IMR-90 (cell line): ENCODE measurements at regions not wholly inside any gene's neighbourhood (a gene's known extent, or its start where the extent isn't known, plus 50 kb on each side); places are given as distances from the start of the nearest gene placed in this dataset.

Source experiments
- BHLHE40 ChIP-seq: fragments of 150-350 bp; IDR thresholded peaks from 2 replicates; pipeline ENCODE4 v1.6.1; 2016; ENCODE audit warnings: mild to moderate bottlenecking, low read depth, low read length
- CEBPB ChIP-seq: IDR thresholded peaks from 2 replicates; pipeline ENCODE4 v1.6.1; 2012; ENCODE audit warnings: low read depth, low read length, improper control_type of control experiment
- FOS ChIP-seq: fragments of 150-350 bp; IDR thresholded peaks from 2 replicates; pipeline ENCODE4 v1.6.1; 2016; ENCODE audit warnings: low read depth, low read length
- MAFK ChIP-seq: IDR thresholded peaks from 2 replicates; pipeline ENCODE4 v1.6.1; 2012; ENCODE audit warnings: low read depth, low read length, improper control_type of control experiment
- MAZ ChIP-seq: IDR thresholded peaks from 2 replicates; pipeline ENCODE4 v1.6.1; 2012; ENCODE audit warnings: low read depth, mild to moderate bottlenecking, low read length, improper control_type of control experiment, moderate library complexity, borderline replicate concordance
- MXI1 ChIP-seq: IDR thresholded peaks from 2 replicates; pipeline ENCODE4 v1.6.1; 2012; ENCODE audit warnings: low read depth, mild to moderate bottlenecking, low read length, moderate library complexity, borderline replicate concordance
- POLR2A ChIP-seq: IDR thresholded peaks from 2 replicates; pipeline ENCODE4 v1.6.1; 2012; ENCODE audit warnings: mild to moderate bottlenecking, low read depth, low read length
- RAD21 ChIP-seq: IDR thresholded peaks from 2 replicates; pipeline ENCODE4 v1.6.1; 2012; ENCODE audit warnings: low read length, improper control_type of control experiment
- RFX5 ChIP-seq: IDR thresholded peaks from 2 replicates; pipeline ENCODE4 v1.8.0; 2012; ENCODE audit warnings: low read depth, mild to moderate bottlenecking, low read length, moderate library complexity
- TF ChIP-seq, protein P1 (sequence below): conservative IDR thresholded peaks from 2 replicates; pipeline ENCODE4 v1.5.1; 2012; ENCODE audit warnings: mild to moderate bottlenecking, low read depth, low read length, improper control_type of control experiment
- TF ChIP-seq, protein P2 (sequence below): fragments of 150-350 bp; IDR thresholded peaks from 2 replicates; pipeline ENCODE4 v1.6.1; 2016; ENCODE audit warnings: low read depth, mild to moderate bottlenecking, low read length, moderate library complexity, borderline replicate concordance
- TF ChIP-seq, protein P3 (sequence below): fragments of 150-350 bp; IDR thresholded peaks from 2 replicates; pipeline ENCODE4 v1.6.1; 2017; ENCODE audit warnings: mild to moderate bottlenecking, antibody characterized with exemption, low read length, low read depth

DNA sequence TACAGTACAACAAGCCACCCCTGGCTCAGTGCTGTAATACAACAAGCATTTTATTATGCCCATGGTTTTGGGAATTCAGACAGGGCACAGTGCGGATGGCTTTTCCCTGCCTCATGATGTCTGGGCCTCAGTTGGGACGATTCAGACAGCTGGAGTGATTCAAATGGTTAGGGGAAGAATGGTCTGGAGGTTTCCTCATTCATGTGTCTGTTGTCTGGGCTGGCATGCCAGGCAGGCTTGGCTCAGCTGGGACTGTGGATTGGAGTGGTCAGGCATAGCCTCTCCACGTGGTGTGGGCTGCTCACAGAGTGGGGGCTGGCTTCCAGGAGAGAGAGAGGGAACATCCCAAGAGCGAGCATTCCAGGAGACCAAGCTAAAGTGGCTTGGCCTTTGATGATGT, 164.4 kb downstream of the C11orf91 start:
- TF ChIP-seq, protein P1, sequence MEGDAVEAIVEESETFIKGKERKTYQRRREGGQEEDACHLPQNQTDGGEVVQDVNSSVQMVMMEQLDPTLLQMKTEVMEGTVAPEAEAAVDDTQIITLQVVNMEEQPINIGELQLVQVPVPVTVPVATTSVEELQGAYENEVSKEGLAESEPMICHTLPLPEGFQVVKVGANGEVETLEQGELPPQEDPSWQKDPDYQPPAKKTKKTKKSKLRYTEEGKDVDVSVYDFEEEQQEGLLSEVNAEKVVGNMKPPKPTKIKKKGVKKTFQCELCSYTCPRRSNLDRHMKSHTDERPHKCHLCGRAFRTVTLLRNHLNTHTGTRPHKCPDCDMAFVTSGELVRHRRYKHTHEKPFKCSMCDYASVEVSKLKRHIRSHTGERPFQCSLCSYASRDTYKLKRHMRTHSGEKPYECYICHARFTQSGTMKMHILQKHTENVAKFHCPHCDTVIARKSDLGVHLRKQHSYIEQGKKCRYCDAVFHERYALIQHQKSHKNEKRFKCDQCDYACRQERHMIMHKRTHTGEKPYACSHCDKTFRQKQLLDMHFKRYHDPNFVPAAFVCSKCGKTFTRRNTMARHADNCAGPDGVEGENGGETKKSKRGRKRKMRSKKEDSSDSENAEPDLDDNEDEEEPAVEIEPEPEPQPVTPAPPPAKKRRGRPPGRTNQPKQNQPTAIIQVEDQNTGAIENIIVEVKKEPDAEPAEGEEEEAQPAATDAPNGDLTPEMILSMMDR, result no peak
- TF ChIP-seq CEBPB (no peak), BHLHE40 (no peak), POLR2A (no peak), MXI1 (no peak), RAD21 (no peak), MAFK (no peak), RFX5 (no peak), FOS (no peak), MAZ (no peak)
- TF ChIP-seq, protein P2, sequence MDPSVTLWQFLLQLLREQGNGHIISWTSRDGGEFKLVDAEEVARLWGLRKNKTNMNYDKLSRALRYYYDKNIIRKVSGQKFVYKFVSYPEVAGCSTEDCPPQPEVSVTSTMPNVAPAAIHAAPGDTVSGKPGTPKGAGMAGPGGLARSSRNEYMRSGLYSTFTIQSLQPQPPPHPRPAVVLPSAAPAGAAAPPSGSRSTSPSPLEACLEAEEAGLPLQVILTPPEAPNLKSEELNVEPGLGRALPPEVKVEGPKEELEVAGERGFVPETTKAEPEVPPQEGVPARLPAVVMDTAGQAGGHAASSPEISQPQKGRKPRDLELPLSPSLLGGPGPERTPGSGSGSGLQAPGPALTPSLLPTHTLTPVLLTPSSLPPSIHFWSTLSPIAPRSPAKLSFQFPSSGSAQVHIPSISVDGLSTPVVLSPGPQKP, result no peak
- TF ChIP-seq, protein P3, sequence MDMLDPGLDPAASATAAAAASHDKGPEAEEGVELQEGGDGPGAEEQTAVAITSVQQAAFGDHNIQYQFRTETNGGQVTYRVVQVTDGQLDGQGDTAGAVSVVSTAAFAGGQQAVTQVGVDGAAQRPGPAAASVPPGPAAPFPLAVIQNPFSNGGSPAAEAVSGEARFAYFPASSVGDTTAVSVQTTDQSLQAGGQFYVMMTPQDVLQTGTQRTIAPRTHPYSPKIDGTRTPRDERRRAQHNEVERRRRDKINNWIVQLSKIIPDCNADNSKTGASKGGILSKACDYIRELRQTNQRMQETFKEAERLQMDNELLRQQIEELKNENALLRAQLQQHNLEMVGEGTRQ, result no peak
